ENCODE measurements at regions not wholly inside any gene's neighbourhood (a gene's known extent, or its start where the extent isn't known, plus 50 kb on each side); places are given as distances from the start of the nearest gene placed in this dataset.

GRCh38 chr12:60421741-60422140 lies 825.9 kb downstream of the SLC16A7 start:
- TF ChIP-seq CTCF (IDR thresholded peaks at IDR 0.05; ENCODE audit: low read depth, low read length, poor library complexity, severe bottlenecking) (no peak), EZH2phosphoT487 (IDR thresholded peaks at IDR 0.05; ENCODE audit: borderline replicate concordance, low read length) (no peak)

Data from DOHH2 (cell line).